ENCODE measurements at regions not wholly inside any gene's neighbourhood (a gene's known extent, or its start where the extent isn't known, plus 50 kb on each side); places are given as distances from the start of the nearest gene placed in this dataset.

DNA sequence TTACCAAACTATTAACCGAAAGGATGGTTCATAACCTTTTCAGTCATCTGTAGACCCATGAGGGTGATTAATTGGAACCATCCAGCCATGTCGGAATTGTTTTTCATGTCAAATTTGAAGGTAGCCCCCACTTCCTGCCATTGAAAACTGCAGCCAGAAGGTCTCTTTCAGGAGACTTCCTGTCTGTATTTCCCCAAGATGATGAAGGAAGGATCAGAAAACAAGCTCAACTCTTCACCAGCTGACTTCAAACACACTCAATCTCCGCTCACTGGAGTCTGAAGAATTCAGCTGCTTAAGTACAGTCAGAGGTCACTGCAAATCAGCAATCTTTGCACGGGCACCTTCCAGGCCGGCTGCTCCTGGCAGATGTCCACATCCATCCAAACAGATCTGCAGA lies 291.7 kb upstream of the NPVF start:
- intact Hi-C loops (cut with DNase I; ENCODE audit: low total_unique reads), result no loop called here
- no peak for DNase-seq (ENCODE audit: low spot score in 2 of 2)
- TF ChIP-seq POLR2A (IDR thresholded peaks at IDR 0.05), result no peak
- TF ChIP-seq CTCF (IDR thresholded peaks at IDR 0.05), result no peak
- 73% methylated on average over 5 of the region's 5 CpGs for WGBS, 2 donors
- H3K4me3 ChIP-seq (ENCODE audit: low read depth, poor library complexity, severe bottlenecking), result no peak overlapping the region

- no peak for TF ChIP-seq CTCF (IDR thresholded peaks at IDR 0.05)
- TF ChIP-seq POLR2A (IDR thresholded peaks at IDR 0.05), result no peak
- 93 to 95% methylated on average over 6 of the region's 6 CpGs for WGBS, 2 donors
- H3K4me3 ChIP-seq (ENCODE audit: low read depth, poor library complexity, severe bottlenecking), result no peak overlapping the region
- intact Hi-C loops (cut with DNase I; ENCODE audit: low total_unique reads), result no loop called here
- DNase-seq (ENCODE audit: low spot score in 2 of 2), result no peak
Measured at GRCh38 chr7:25520516-25520915, 292.2 kb upstream of the NPVF start.

DNA sequence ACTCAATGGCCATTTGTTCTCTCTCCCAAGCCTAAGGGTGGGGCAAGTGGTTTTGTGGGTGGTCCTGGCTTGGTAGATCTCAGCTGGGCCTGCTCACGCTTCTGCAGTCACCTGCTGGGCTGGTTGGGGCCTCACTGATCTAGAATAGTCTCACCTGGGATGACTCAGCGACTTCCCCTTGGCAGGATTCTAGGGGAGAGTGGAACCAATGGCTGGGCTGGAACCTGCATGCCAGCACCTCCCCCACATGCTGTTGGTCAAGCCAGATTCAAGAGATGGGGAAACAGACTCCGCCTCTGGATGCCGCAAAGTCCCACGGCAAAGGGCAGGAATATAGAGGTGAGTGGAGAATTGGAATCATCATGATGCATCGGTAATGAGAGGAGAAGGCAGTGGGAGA lies 292.9 kb upstream of the NPVF start:
- 86 to 89% methylated on average over 6 of the region's 6 CpGs for WGBS, 2 donors
- no peak overlapping the region for H3K4me3 ChIP-seq (ENCODE audit: low read depth, poor library complexity, severe bottlenecking)
- no peak for DNase-seq (ENCODE audit: low spot score in 2 of 2)
- TF ChIP-seq CTCF (IDR thresholded peaks at IDR 0.05) (no peak), POLR2A (IDR thresholded peaks at IDR 0.05) (no peak)
- intact Hi-C loops (cut with DNase I; ENCODE audit: low total_unique reads), result no loop called here

DNA sequence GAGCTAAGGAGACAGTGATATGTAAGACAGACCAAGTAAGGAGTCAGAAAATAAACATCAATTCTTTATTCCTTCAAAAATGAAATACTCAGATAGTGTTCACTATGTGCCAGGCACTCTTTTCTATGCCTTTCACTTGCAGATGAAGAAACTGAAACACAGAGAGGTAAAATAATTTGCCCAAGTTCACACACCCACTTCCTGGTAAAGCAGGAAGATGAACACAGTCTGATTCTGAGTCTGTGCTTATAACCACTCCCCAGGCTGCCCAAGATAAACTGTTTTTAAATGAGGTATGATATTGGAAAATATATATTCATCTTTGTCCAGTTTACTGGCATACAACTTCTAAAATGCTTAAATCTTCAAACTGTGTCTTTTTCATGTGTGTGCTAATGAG lies 294.4 kb upstream of the NPVF start:
- no peak for TF ChIP-seq POLR2A (IDR thresholded peaks at IDR 0.05)
- TF ChIP-seq CTCF (IDR thresholded peaks at IDR 0.05), result no peak
- DNase-seq (ENCODE audit: low spot score in 2 of 2), result no peak
- H3K4me3 ChIP-seq (ENCODE audit: low read depth, poor library complexity, severe bottlenecking), result no peak overlapping the region
- intact Hi-C loops (cut with DNase I; ENCODE audit: low total_unique reads), result no loop called here

GRCh38 chr7:25527665-25528170 lies 299.4 kb upstream of the NPVF start:
- H3K4me3 ChIP-seq (ENCODE audit: low read depth, poor library complexity, severe bottlenecking), result no peak overlapping the region
- no peak for TF ChIP-seq POLR2A (IDR thresholded peaks at IDR 0.05)
- TF ChIP-seq CTCF (IDR thresholded peaks at IDR 0.05), result no peak
- DNase-seq (ENCODE audit: low spot score in 2 of 2), result no peak
- WGBS, 2 donors, result 90 to 91% methylated on average over 7 of the region's 7 CpGs
- intact Hi-C loops (cut with DNase I; ENCODE audit: low total_unique reads), result no loop called here

DNA sequence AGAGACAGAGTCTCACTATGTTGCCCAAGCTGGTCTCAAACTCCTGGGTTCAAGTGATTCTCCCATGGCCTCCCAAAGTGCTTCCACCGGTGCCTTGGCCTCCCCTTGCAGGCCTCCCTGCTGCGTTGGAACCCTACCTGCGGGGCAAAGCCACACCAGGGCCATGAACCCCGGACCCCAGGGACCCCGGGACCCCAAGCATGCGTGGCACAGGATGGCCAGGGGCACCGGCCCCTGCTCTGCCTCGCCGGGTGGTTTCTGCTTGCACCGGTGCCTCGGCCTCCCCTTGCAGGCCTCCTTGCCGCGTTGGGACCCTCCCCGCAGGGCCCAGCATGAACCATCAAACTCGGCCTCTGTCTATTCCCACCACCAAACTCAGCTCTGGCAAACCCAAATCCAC lies 301.0 kb upstream of the NPVF start:
- 93 to 95% methylated on average over 11 to 15 of the region's 15 CpGs for WGBS, 2 donors
- no peak for DNase-seq (ENCODE audit: low spot score in 2 of 2)
- no peak for TF ChIP-seq POLR2A (IDR thresholded peaks at IDR 0.05)
- TF ChIP-seq CTCF (IDR thresholded peaks at IDR 0.05), result no peak

More for the DNA sequence above, 301.0 kb upstream of the NPVF start:
- intact Hi-C loops (cut with DNase I; ENCODE audit: low total_unique reads), result no loop called here
- no peak overlapping the region for H3K4me3 ChIP-seq (ENCODE audit: low read depth, poor library complexity, severe bottlenecking)
